ENCODE measurements at regions not wholly inside any gene's neighbourhood (a gene's known extent, or its start where the extent isn't known, plus 50 kb on each side); places are given as distances from the start of the nearest gene placed in this dataset.

DNA sequence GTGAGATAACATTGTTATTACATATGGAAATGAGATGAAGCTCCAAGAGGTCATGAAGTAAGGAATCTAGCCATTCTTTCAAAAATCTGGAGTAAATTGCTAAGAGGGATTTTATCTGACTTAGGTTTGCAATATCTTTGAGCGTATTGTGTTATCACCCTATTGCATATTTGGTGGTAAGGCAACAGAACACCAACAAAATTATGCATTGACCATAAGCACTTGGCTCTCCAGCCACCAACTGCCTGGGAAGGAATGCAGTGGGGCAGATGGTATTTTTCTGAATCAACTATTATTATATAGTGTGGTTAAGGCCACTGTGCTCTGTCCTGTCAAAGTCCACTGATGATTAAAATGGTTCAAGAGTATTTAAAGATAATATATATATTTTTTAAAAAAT is 287.9 kb upstream of the SEMA6D start:
- Histone ChIP-seq H2BK120ac (ENCODE audit: low read depth, low read length) (no peak overlapping the region), H3K27me3 (ENCODE audit: control insufficient read depth in 1 of 2, insufficient read depth in 1 of 2, low read length in 2 of 2) (no peaks in the 10 kb centered on the region), H3K27ac (ENCODE audit: low read length, poor library complexity, severe bottlenecking) (no peak overlapping the region), H3K79me1 (replicated peaks; ENCODE audit: low read length, poor library complexity, severe bottlenecking) (no peaks in the 10 kb centered on the region), H3K23ac (ENCODE audit: low read length in 2 of 2) (no peak overlapping the region), H4K8ac (ENCODE audit: low read length) (no peak overlapping the region), H3K4me1 (ENCODE audit: control insufficient read depth, insufficient read depth, low read depth, low read length) (peaks cover 2% of the 10 kb centered on the region), H2AFZ (ENCODE audit: low read depth, low read length) (no peak overlapping the region), H3K14ac (ENCODE audit: low read length in 2 of 2) (no peak overlapping the region), H3K36me3 (ENCODE audit: control insufficient read depth in 1 of 2, insufficient read depth in 2 of 2, low read depth in 1 of 2, low read length in 2 of 2) (no peaks in the 10 kb centered on the region), H3K9ac (ENCODE audit: low read length) (no peak overlapping the region), H3K4me3 (ENCODE audit: insufficient read depth in 1 of 2, low read depth in 1 of 2, low read length in 2 of 2) (no peak overlapping the region), H3K4me2 (ENCODE audit: low read length, poor library complexity, severe bottlenecking) (no peak overlapping the region), H3K4ac (ENCODE audit: low read depth in 1 of 2, low read length in 2 of 2) (no peak overlapping the region), H2BK15ac (ENCODE audit: low read depth, poor library complexity, severe bottlenecking) (no peak overlapping the region), H2AK5ac (ENCODE audit: low read length, severe bottlenecking) (no peak overlapping the region), H3K18ac (ENCODE audit: low read depth in 1 of 2, low read length in 2 of 2) (no peak overlapping the region), H2BK12ac (ENCODE audit: low read length in 2 of 2) (no peak overlapping the region), H3K9me3 (ENCODE audit: control insufficient read depth, low read length) (no peaks in the 10 kb centered on the region), H4K91ac (ENCODE audit: low read length) (no peak overlapping the region), H2BK5ac (ENCODE audit: low read depth, low read length, poor library complexity, severe bottlenecking) (no peak overlapping the region)
- DNase-seq, result no peak
- WGBS, result 88% methylated on average over 1 of the region's 1 CpG

DNA sequence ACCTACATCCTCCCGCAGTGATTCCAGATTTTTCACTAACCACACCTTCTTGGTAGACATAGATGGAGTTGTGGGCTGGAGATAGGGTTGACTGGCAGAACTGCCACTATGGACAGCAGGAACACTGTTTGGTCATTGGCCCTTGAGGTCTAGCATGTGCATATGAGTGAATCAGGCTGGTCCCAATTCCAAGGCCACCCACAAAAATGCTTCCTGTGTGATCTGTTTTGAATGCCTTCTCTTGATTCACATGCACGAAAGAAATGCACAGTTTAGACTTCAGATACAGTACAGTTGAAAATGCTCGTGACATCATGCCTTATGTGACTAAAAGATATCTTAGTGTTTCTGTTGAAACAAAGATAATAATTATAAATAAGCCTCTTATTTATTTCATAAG is 285.8 kb upstream of the SEMA6D start:
- Histone ChIP-seq H2BK5ac (ENCODE audit: low read depth, low read length, poor library complexity, severe bottlenecking) (no peak overlapping the region), H3K36me3 (ENCODE audit: control insufficient read depth in 1 of 2, insufficient read depth in 2 of 2, low read depth in 1 of 2, low read length in 2 of 2) (no peaks in the 10 kb centered on the region), H3K23ac (ENCODE audit: low read length in 2 of 2) (no peak overlapping the region), H4K8ac (ENCODE audit: low read length) (no peak overlapping the region), H2AK5ac (ENCODE audit: low read length, severe bottlenecking) (no peak overlapping the region), H3K27ac (ENCODE audit: low read length, poor library complexity, severe bottlenecking) (no peak overlapping the region), H3K4ac (ENCODE audit: low read depth in 1 of 2, low read length in 2 of 2) (no peak overlapping the region), H3K14ac (ENCODE audit: low read length in 2 of 2) (no peak overlapping the region), H3K4me3 (ENCODE audit: insufficient read depth in 1 of 2, low read depth in 1 of 2, low read length in 2 of 2) (no peak overlapping the region), H2AFZ (ENCODE audit: low read depth, low read length) (no peak overlapping the region), H3K4me1 (ENCODE audit: control insufficient read depth, insufficient read depth, low read depth, low read length) (peaks cover 4% of the 10 kb centered on the region), H2BK12ac (ENCODE audit: low read length in 2 of 2) (peak overlapping the region in 1 of 2 experiments; percentile 77), H3K4me2 (ENCODE audit: low read length, poor library complexity, severe bottlenecking) (no peak overlapping the region), H3K9ac (ENCODE audit: low read length) (no peak overlapping the region), H3K27me3 (ENCODE audit: control insufficient read depth in 1 of 2, insufficient read depth in 1 of 2, low read length in 2 of 2) (no peaks in the 10 kb centered on the region), H3K18ac (ENCODE audit: low read depth in 1 of 2, low read length in 2 of 2) (no peak overlapping the region), H3K9me3 (ENCODE audit: control insufficient read depth, low read length) (no peaks in the 10 kb centered on the region), H2BK15ac (ENCODE audit: low read depth, poor library complexity, severe bottlenecking) (peak overlapping the region; percentile 69), H3K79me1 (replicated peaks; ENCODE audit: low read length, poor library complexity, severe bottlenecking) (no peaks in the 10 kb centered on the region), H2BK120ac (ENCODE audit: low read depth, low read length) (no peak overlapping the region), H4K91ac (ENCODE audit: low read length) (no peak overlapping the region)
- no CpG with 5 or more reads among the region's 3 CpGs for WGBS
- peak; percentile 88 for DNase-seq

DNA sequence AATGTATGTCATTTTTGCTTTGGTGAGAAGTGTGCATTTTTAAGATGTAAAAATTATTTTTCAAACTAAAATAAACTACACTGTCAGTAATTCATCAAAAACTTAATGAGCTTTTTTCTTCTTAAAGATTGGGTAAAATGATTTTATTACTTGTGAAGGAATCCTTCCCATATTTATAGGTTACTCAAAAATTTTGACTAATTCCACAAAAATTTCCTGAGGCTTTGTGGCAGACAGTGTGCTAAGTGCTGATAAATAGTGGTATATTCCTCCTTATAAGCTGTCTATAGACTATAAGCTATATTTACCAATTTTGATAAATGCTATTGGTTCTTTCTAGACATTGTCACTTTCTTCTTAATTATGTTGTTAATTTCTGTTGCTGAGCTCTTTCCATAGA is 284.5 kb upstream of the SEMA6D start:
- Histone ChIP-seq H2BK12ac (ENCODE audit: low read length in 2 of 2) (no peak overlapping the region), H3K27ac (ENCODE audit: low read length, poor library complexity, severe bottlenecking) (no peak overlapping the region), H4K8ac (ENCODE audit: low read length) (no peak overlapping the region), H3K4me3 (ENCODE audit: insufficient read depth in 1 of 2, low read depth in 1 of 2, low read length in 2 of 2) (no peak overlapping the region), H2AK5ac (ENCODE audit: low read length, severe bottlenecking) (no peak overlapping the region), H2BK120ac (ENCODE audit: low read depth, low read length) (no peak overlapping the region), H3K4me2 (ENCODE audit: low read length, poor library complexity, severe bottlenecking) (no peak overlapping the region), H2BK5ac (ENCODE audit: low read depth, low read length, poor library complexity, severe bottlenecking) (no peak overlapping the region), H2BK15ac (ENCODE audit: low read depth, poor library complexity, severe bottlenecking) (no peak overlapping the region), H3K36me3 (ENCODE audit: control insufficient read depth in 1 of 2, insufficient read depth in 2 of 2, low read depth in 1 of 2, low read length in 2 of 2) (no peaks in the 10 kb centered on the region), H3K4me1 (ENCODE audit: control insufficient read depth, insufficient read depth, low read depth, low read length) (peaks cover 4% of the 10 kb centered on the region), H4K91ac (ENCODE audit: low read length) (no peak overlapping the region), H3K14ac (ENCODE audit: low read length in 2 of 2) (no peak overlapping the region), H3K9ac (ENCODE audit: low read length) (no peak overlapping the region), H3K79me1 (replicated peaks; ENCODE audit: low read length, poor library complexity, severe bottlenecking) (no peaks in the 10 kb centered on the region), H3K18ac (ENCODE audit: low read depth in 1 of 2, low read length in 2 of 2) (no peak overlapping the region), H3K9me3 (ENCODE audit: control insufficient read depth, low read length) (no peaks in the 10 kb centered on the region), H3K27me3 (ENCODE audit: control insufficient read depth in 1 of 2, insufficient read depth in 1 of 2, low read length in 2 of 2) (no peaks in the 10 kb centered on the region), H3K23ac (ENCODE audit: low read length in 2 of 2) (no peak overlapping the region), H3K4ac (ENCODE audit: low read depth in 1 of 2, low read length in 2 of 2) (no peak overlapping the region), H2AFZ (ENCODE audit: low read depth, low read length) (no peak overlapping the region)
- DNase-seq, result no peak

- Histone ChIP-seq H2BK12ac (ENCODE audit: low read length in 2 of 2) (no peak overlapping the region), H3K4me1 (ENCODE audit: control insufficient read depth, insufficient read depth, low read depth, low read length) (peaks cover 4% of the 10 kb centered on the region), H3K9ac (ENCODE audit: low read length) (no peak overlapping the region)
Observed at GRCh38 chr15:47434596-47434995, 282.7 kb upstream of the SEMA6D start.

More at GRCh38 chr15:47434596-47434995, 282.7 kb upstream of the SEMA6D start:
- peak; percentile 50 for DNase-seq
- H3K79me1 ChIP-seq (replicated peaks; ENCODE audit: low read length, poor library complexity, severe bottlenecking), result no peaks in the 10 kb centered on the region
- no peak overlapping the region for H3K18ac ChIP-seq (ENCODE audit: low read depth in 1 of 2, low read length in 2 of 2)
- no peaks in the 10 kb centered on the region for H3K27me3 ChIP-seq (ENCODE audit: control insufficient read depth in 1 of 2, insufficient read depth in 1 of 2, low read length in 2 of 2)
- H4K91ac ChIP-seq (ENCODE audit: low read length), result no peak overlapping the region
- H4K8ac ChIP-seq (ENCODE audit: low read length), result no peak overlapping the region
- H2AK5ac ChIP-seq (ENCODE audit: low read length, severe bottlenecking), result no peak overlapping the region
- no CpG with 5 or more reads among the region's 2 CpGs for WGBS
- no peak overlapping the region for H3K23ac ChIP-seq (ENCODE audit: low read length in 2 of 2)
- no peaks in the 10 kb centered on the region for H3K36me3 ChIP-seq (ENCODE audit: control insufficient read depth in 1 of 2, insufficient read depth in 2 of 2, low read depth in 1 of 2, low read length in 2 of 2)
- no peak overlapping the region for H2AFZ ChIP-seq (ENCODE audit: low read depth, low read length)
- no peak overlapping the region for H2BK5ac ChIP-seq (ENCODE audit: low read depth, low read length, poor library complexity, severe bottlenecking)
- no peak overlapping the region for H3K14ac ChIP-seq (ENCODE audit: low read length in 2 of 2)
- no peak overlapping the region for H2BK15ac ChIP-seq (ENCODE audit: low read depth, poor library complexity, severe bottlenecking)
- H3K4me3 ChIP-seq (ENCODE audit: insufficient read depth in 1 of 2, low read depth in 1 of 2, low read length in 2 of 2), result no peak overlapping the region
- H3K27ac ChIP-seq (ENCODE audit: low read length, poor library complexity, severe bottlenecking), result no peak overlapping the region
- H2BK120ac ChIP-seq (ENCODE audit: low read depth, low read length), result no peak overlapping the region
- no peaks in the 10 kb centered on the region for H3K9me3 ChIP-seq (ENCODE audit: control insufficient read depth, low read length)
- H3K4ac ChIP-seq (ENCODE audit: low read depth in 1 of 2, low read length in 2 of 2), result no peak overlapping the region
- no peak overlapping the region for H3K4me2 ChIP-seq (ENCODE audit: low read length, poor library complexity, severe bottlenecking)
